ENCODE measurements at regions not wholly inside any gene's neighbourhood (a gene's known extent, or its start where the extent isn't known, plus 50 kb on each side); places are given as distances from the start of the nearest gene placed in this dataset.
A peak's percentile ranks its signal among the peaks of the same experiment; 100 is the strongest.

DNA sequence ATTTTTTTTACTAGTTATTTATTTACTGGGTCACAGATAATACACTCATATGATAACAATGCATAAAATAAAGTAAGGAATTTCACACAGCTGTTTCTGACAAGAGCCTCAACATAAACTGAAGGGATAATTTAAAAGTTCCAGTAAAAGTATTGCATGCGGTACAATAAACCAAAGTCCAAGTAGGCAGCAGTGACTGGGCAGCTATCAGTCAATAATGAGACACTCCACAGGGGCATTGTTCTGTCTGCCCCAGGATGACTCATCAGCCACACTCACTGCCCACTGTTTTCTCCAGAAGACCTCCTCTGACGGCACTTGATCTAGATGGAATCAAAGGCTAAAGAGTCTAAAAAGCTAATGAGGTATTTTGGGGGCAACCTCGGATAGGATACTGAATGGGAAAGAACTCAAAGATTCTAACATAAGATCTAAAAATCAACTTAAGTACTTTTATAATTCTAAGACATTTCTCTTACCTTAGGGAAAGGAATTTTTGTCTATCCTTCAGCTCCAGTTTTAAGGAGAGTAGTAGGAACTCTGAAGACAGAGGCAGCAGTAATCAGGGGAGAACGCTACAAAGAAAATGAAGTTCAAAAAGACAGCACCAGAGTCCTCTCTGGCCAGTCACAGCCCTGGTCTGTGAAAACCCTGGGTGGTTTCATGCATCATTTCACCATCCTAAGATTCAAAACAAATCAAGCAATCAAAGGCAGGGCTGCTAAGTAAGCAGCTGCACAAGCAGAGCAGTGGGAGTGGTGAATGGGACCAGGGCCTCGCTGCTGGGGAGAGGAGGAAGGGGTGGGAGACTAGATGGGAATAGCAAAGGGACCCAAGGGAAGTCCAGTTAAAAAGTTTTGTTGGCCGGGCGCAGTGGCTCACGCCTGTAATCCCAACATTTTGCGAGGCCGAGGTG is 175.1 kb downstream of the AVL9 start:
- TF ChIP-seq GABPA (IDR thresholded peaks at IDR 0.05; ENCODE audit: low read depth) (no peak), JUND (IDR thresholded peaks at IDR 0.05) (peak; percentile 93), POLR2AphosphoS5 (IDR thresholded peaks at IDR 0.05; ENCODE audit: low read depth, low read length) (peak; percentile 46; the same call in 1 of the 2 replicates), SIN3A (IDR thresholded peaks at IDR 0.05; ENCODE audit: borderline replicate concordance, low read depth, low read length) (0 out of 2 replicates have a peak, but pooled peaks have one; percentile 13), RXRA (IDR thresholded peaks at IDR 0.05; ENCODE audit: borderline replicate concordance, low read depth) (peak; percentile 59; the same call in 1 of the 2 replicates), RFX5 (IDR thresholded peaks at IDR 0.05; ENCODE audit: low read length) (no peak), YY1 (IDR thresholded peaks at IDR 0.05; ENCODE audit: low read depth) (no peak)
- TF ChIP-seq, protein P1, sequence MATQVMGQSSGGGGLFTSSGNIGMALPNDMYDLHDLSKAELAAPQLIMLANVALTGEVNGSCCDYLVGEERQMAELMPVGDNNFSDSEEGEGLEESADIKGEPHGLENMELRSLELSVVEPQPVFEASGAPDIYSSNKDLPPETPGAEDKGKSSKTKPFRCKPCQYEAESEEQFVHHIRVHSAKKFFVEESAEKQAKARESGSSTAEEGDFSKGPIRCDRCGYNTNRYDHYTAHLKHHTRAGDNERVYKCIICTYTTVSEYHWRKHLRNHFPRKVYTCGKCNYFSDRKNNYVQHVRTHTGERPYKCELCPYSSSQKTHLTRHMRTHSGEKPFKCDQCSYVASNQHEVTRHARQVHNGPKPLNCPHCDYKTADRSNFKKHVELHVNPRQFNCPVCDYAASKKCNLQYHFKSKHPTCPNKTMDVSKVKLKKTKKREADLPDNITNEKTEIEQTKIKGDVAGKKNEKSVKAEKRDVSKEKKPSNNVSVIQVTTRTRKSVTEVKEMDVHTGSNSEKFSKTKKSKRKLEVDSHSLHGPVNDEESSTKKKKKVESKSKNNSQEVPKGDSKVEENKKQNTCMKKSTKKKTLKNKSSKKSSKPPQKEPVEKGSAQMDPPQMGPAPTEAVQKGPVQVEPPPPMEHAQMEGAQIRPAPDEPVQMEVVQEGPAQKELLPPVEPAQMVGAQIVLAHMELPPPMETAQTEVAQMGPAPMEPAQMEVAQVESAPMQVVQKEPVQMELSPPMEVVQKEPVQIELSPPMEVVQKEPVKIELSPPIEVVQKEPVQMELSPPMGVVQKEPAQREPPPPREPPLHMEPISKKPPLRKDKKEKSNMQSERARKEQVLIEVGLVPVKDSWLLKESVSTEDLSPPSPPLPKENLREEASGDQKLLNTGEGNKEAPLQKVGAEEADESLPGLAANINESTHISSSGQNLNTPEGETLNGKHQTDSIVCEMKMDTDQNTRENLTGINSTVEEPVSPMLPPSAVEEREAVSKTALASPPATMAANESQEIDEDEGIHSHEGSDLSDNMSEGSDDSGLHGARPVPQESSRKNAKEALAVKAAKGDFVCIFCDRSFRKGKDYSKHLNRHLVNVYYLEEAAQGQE (IDR thresholded peaks at IDR 0.05; ENCODE audit: low read depth, low read length): no peak
- TF ChIP-seq, protein P2, sequence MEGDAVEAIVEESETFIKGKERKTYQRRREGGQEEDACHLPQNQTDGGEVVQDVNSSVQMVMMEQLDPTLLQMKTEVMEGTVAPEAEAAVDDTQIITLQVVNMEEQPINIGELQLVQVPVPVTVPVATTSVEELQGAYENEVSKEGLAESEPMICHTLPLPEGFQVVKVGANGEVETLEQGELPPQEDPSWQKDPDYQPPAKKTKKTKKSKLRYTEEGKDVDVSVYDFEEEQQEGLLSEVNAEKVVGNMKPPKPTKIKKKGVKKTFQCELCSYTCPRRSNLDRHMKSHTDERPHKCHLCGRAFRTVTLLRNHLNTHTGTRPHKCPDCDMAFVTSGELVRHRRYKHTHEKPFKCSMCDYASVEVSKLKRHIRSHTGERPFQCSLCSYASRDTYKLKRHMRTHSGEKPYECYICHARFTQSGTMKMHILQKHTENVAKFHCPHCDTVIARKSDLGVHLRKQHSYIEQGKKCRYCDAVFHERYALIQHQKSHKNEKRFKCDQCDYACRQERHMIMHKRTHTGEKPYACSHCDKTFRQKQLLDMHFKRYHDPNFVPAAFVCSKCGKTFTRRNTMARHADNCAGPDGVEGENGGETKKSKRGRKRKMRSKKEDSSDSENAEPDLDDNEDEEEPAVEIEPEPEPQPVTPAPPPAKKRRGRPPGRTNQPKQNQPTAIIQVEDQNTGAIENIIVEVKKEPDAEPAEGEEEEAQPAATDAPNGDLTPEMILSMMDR (IDR thresholded peaks at IDR 0.05): no peak
